ENCODE measurements at regions not wholly inside any gene's neighbourhood (a gene's known extent, or its start where the extent isn't known, plus 50 kb on each side); places are given as distances from the start of the nearest gene placed in this dataset.

DNA sequence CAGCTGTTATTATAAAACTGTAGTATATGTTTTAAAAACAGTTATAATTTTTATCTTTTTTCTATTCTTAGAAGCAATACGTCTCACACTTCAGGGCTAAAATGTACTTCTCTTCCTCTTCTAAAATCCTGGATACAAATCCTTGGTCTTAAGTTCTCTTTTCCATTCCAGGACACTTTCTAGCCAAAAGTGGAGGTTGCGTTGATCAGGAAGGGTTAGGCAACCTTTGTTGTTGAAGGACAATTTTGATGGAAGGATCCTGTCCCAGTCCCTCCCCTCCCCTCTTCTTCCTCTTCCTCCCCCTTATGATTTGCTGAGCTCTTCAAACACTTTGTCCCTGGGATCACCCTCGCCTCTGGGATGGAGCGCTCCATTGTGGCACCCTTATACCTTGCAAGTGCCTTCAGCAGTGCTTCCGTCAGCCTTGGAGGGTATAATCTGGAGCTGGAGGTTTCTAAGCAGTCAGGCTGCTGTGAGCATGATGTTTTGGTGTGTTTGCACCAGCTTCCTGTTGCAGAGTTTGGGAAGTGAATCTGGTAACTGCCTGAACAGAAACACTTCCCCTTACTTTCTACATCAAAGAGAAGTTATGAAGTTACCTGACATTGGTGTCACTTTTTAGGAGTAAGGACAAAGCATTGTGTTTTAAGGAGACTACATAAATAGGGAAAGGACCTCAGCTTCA lies 87.4 kb upstream of the SLC38A2 start:
- TF ChIP-seq CTCF (IDR thresholded peaks at IDR 0.05) (no peak), POLR2A (IDR thresholded peaks at IDR 0.05) (no peak)

All from heart left ventricle (tissue), 13 donors.